ENCODE measurements at regions not wholly inside any gene's neighbourhood (a gene's known extent, or its start where the extent isn't known, plus 50 kb on each side); places are given as distances from the start of the nearest gene placed in this dataset.

DNA sequence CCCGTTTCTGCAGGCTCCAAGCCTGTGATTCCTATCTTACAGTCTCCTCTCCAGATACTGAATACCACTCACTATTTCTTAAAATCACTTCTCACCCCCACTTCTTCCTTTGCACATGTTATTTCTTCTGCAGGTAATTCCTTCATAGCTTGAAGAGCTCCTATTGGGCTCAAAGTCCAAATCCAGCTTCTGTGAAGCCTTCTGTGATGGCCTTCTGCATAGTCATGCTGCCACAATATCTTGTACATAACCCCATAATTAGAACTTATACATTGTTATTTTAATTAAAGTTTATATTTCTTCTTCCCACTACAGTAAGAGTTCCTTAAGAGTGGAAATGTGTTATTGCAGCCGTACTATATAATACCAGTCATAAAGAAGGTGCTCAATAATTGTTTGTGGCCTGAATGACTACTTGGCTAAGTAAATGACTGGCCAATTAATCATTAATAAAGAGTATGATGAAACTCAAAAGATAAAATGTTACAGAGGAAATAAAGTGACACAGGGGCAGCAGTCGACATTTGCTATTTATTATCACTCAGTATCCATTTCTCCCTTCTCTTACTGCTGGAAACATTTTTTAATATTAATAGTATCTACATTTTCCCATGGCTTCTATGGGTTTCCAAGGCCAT, 886.6 kb downstream of the TTLL7 start:
- H3K9me3 ChIP-seq (ENCODE audit: control insufficient read depth, low read depth, low read length), result no peaks in the 10 kb centered on the region

DNA sequence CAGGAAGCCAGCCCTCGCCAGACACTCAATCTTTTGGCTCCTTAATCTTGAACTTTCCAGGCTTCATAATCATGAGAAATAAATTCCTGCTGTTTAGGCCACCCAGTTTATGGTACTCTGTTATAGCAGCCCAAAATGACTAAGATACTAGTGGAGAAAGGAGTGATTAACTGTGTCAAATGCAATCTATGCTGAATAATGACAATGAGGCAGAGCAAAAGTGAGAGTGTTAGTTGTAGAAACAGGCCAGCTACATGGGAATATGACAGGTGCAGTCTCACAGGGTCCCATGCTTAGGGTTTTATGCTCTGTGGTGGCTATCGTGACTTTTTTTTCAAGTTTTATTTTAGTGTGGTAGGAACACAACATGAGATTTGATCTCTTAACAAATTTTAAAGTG, 888.8 kb downstream of the TTLL7 start:
- no peak overlapping the region for H3K9ac ChIP-seq (ENCODE audit: low read length)

More for the DNA sequence above, 886.6 kb downstream of the TTLL7 start:
- no peak overlapping the region for H3K27ac ChIP-seq (ENCODE audit: low read length)
- no peak overlapping the region for H3K9ac ChIP-seq (ENCODE audit: low read length)
- H3K4me1 ChIP-seq (ENCODE audit: control insufficient read depth, low read depth, low read length), result no peaks in the 10 kb centered on the region
- no peak overlapping the region for H3K4me3 ChIP-seq (ENCODE audit: low read length)
- H3K36me3 ChIP-seq (ENCODE audit: control insufficient read depth, low read depth, low read length), result no peaks in the 10 kb centered on the region
- H3K27me3 ChIP-seq (ENCODE audit: control insufficient read depth, insufficient read depth, low read length), result no peaks in the 10 kb centered on the region

DNA sequence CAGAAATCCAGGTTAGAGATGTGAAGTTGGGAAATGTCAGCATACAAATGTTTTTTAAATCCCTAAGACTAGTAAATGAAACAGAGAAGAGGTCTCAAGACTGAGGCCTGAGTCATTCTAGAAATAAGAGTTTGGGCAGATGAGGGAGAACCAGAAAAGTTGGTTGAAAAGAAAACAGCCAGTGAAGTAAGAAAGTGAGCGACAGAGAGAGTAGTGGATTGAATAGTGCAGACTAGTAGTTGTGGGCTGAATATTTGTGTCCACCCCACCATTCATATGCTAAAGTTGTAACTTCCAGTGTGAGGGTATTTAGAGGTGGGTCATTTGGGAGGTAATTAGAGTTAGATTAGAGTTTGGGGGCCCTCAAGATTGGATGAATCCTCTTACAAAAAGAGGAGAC, 889.2 kb downstream of the TTLL7 start:
- H3K36me3 ChIP-seq (ENCODE audit: control insufficient read depth, low read depth, low read length), result no peaks in the 10 kb centered on the region

More for the DNA sequence above, 888.8 kb downstream of the TTLL7 start:
- H3K27me3 ChIP-seq (ENCODE audit: control insufficient read depth, insufficient read depth, low read length), result no peaks in the 10 kb centered on the region
- H3K36me3 ChIP-seq (ENCODE audit: control insufficient read depth, low read depth, low read length), result no peaks in the 10 kb centered on the region
- no peaks in the 10 kb centered on the region for H3K4me1 ChIP-seq (ENCODE audit: control insufficient read depth, low read depth, low read length)
- H3K9me3 ChIP-seq (ENCODE audit: control insufficient read depth, low read depth, low read length), result no peaks in the 10 kb centered on the region
- H3K27ac ChIP-seq (ENCODE audit: low read length), result no peak overlapping the region
- H3K4me3 ChIP-seq (ENCODE audit: low read length), result no peak overlapping the region

DNA sequence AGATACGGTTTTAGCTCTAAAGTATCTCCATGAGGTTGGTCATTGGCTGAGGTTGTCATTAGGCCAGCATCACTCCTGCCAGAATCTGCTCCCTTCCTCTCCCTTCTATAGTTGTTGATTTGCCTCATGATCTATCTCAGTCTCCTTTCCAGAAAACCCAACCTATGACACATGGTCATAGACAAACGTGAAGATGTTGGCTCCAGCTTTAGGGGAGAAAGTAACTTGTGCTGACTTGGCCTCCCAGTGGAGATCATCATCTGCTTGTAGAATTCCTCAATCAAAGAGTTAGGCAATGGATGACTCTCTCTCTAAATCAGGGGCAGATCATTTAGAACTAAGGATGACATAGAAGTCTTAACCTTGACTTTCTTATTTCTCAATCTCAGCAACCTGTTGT, 894.4 kb downstream of the TTLL7 start:
- Histone ChIP-seq H3K27me3 (ENCODE audit: control insufficient read depth, insufficient read depth, low read length) (no peaks in the 10 kb centered on the region), H3K4me1 (ENCODE audit: control insufficient read depth, low read depth, low read length) (peaks cover 8% of the 10 kb centered on the region), H3K27ac (ENCODE audit: low read length) (no peak overlapping the region), H3K9ac (ENCODE audit: low read length) (no peak overlapping the region), H3K4me3 (ENCODE audit: low read length) (no peak overlapping the region), H3K36me3 (ENCODE audit: control insufficient read depth, low read depth, low read length) (no peaks in the 10 kb centered on the region), H3K9me3 (ENCODE audit: control insufficient read depth, low read depth, low read length) (no peaks in the 10 kb centered on the region)

More for the DNA sequence above, 889.2 kb downstream of the TTLL7 start:
- Histone ChIP-seq H3K9me3 (ENCODE audit: control insufficient read depth, low read depth, low read length) (no peaks in the 10 kb centered on the region), H3K4me3 (ENCODE audit: low read length) (no peak overlapping the region), H3K27ac (ENCODE audit: low read length) (no peak overlapping the region), H3K27me3 (ENCODE audit: control insufficient read depth, insufficient read depth, low read length) (no peaks in the 10 kb centered on the region), H3K4me1 (ENCODE audit: control insufficient read depth, low read depth, low read length) (no peaks in the 10 kb centered on the region), H3K9ac (ENCODE audit: low read length) (no peak overlapping the region)

DNA sequence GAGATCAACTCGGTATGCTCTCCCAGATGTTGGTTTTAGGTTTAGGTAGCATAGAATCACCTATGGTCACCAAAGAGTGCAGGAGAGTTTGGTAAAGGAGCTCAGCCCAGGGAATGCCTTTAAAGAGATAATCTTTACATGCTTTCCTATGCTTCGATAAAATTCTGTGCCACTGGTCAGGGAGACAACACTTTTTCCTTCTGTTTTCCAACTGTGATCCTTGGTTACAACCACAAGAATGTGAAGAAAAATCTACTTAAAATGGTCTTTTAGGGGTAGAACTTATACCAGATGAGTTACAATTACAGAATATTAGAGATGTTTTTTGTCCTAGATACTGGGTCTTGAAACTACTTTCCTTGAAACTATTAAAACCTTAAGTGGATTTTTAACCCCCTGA, 895.6 kb downstream of the TTLL7 start:
- no peaks in the 10 kb centered on the region for H3K27me3 ChIP-seq (ENCODE audit: control insufficient read depth, insufficient read depth, low read length)
- no peak overlapping the region for H3K4me3 ChIP-seq (ENCODE audit: low read length)
- H3K36me3 ChIP-seq (ENCODE audit: control insufficient read depth, low read depth, low read length), result no peaks in the 10 kb centered on the region
- peaks cover 8% of the 10 kb centered on the region for H3K4me1 ChIP-seq (ENCODE audit: control insufficient read depth, low read depth, low read length)
- H3K9me3 ChIP-seq (ENCODE audit: control insufficient read depth, low read depth, low read length), result no peaks in the 10 kb centered on the region
- H3K27ac ChIP-seq (ENCODE audit: low read length), result no peak overlapping the region
- no peak overlapping the region for H3K9ac ChIP-seq (ENCODE audit: low read length)

DNA sequence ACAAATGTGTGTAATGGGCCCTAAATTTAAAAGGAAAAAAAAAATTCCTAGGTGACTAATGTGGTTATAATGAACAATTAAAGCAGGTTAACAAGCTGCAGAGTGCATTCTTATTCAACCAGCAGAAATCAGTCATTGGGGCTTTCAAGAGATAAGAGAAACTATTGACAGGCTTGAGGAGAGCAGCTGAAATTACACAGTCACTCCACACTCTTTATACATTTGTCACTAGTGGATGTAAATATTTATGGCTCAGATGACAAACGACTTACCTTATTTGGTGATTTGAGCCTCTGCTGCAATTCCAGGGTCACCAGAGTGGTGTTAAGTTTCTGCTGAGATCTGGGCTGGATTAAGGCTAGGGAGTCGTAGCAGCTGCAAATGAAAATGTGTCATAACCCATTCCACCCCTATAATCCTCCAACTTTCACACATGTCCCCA, 896.3 kb downstream of the TTLL7 start:
- no peak overlapping the region for H3K4me3 ChIP-seq (ENCODE audit: low read length)
- H3K27ac ChIP-seq (ENCODE audit: low read length), result no peak overlapping the region
- no peaks in the 10 kb centered on the region for H3K27me3 ChIP-seq (ENCODE audit: control insufficient read depth, insufficient read depth, low read length)
- H3K9ac ChIP-seq (ENCODE audit: low read length), result no peak overlapping the region
- peaks cover 8% of the 10 kb centered on the region for H3K4me1 ChIP-seq (ENCODE audit: control insufficient read depth, low read depth, low read length)
- H3K36me3 ChIP-seq (ENCODE audit: control insufficient read depth, low read depth, low read length), result no peaks in the 10 kb centered on the region
- H3K9me3 ChIP-seq (ENCODE audit: control insufficient read depth, low read depth, low read length), result no peaks in the 10 kb centered on the region

DNA sequence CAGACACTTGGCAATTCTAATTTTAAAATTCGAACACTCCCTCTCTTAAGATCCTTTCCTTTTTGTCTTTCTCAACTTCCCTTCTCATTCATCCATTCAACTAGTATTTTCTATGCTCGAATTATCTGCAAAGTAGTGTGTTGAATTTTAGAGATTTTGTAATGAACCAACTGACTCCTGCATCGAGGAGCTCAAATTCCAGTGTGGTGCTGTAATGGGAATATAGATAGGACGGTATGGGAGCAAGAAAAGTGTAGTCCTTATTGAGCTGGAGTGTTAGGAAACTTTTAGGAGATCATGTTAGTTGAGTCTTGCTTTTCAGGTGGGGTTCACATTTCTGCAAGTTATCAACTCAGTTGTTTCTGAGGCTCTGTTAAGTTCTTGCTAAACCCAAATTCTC, 897.5 kb downstream of the TTLL7 start:
- H3K27ac ChIP-seq (ENCODE audit: low read length), result no peak overlapping the region
- no peaks in the 10 kb centered on the region for H3K36me3 ChIP-seq (ENCODE audit: control insufficient read depth, low read depth, low read length)
- H3K9me3 ChIP-seq (ENCODE audit: control insufficient read depth, low read depth, low read length), result no peaks in the 10 kb centered on the region
- no peaks in the 10 kb centered on the region for H3K27me3 ChIP-seq (ENCODE audit: control insufficient read depth, insufficient read depth, low read length)
- no peak overlapping the region for H3K9ac ChIP-seq (ENCODE audit: low read length)
- H3K4me1 ChIP-seq (ENCODE audit: control insufficient read depth, low read depth, low read length), result peaks cover 8% of the 10 kb centered on the region
- no peak overlapping the region for H3K4me3 ChIP-seq (ENCODE audit: low read length)

DNA sequence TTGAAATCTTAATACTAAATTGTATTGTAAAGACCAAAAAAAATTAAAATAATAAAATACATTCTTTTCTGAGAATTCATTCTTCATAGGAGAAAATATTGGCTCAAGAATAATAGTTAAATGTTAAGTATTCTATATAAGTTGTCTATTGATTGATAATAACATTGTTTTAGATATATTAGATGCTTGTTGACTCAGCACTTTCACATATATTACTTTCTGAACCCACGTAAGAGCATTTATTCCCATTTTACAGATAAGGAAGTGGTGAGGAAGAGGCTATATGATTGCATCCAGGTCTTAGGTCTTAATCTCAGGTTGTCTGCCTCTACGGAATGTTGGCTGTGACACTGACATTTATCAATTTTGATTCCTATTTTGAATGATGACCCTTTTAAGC, 898.8 kb downstream of the TTLL7 start:
- H3K9me3 ChIP-seq (ENCODE audit: control insufficient read depth, low read depth, low read length), result no peaks in the 10 kb centered on the region

DNA sequence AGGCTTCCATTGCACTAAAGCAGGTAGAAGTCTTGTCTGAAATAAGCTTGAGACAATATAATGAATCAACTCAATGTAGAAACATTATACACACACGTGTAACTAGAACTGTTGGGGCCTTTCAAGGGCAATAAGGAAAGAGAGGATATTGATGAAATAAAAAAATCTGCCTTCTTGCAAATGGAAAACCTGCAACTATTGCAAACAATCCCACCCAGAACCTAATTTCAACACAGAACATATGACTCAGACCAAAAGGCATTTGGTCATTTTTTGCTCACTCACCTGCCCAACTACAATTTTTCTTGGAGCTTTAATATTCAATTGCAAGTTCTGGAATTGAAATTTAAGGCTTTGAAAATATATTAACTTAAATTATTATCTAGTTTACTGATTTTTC, 900.1 kb downstream of the TTLL7 start:
- Histone ChIP-seq H3K36me3 (ENCODE audit: control insufficient read depth, low read depth, low read length) (no peaks in the 10 kb centered on the region), H3K27ac (ENCODE audit: low read length) (no peak overlapping the region), H3K9me3 (ENCODE audit: control insufficient read depth, low read depth, low read length) (no peaks in the 10 kb centered on the region), H3K4me1 (ENCODE audit: control insufficient read depth, low read depth, low read length) (peaks cover 8% of the 10 kb centered on the region), H3K9ac (ENCODE audit: low read length) (no peak overlapping the region), H3K4me3 (ENCODE audit: low read length) (no peak overlapping the region), H3K27me3 (ENCODE audit: control insufficient read depth, insufficient read depth, low read length) (no peaks in the 10 kb centered on the region)

More for the DNA sequence above, 898.8 kb downstream of the TTLL7 start:
- no peak overlapping the region for H3K27ac ChIP-seq (ENCODE audit: low read length)
- no peaks in the 10 kb centered on the region for H3K27me3 ChIP-seq (ENCODE audit: control insufficient read depth, insufficient read depth, low read length)
- H3K9ac ChIP-seq (ENCODE audit: low read length), result no peak overlapping the region
- no peak overlapping the region for H3K4me3 ChIP-seq (ENCODE audit: low read length)
- H3K36me3 ChIP-seq (ENCODE audit: control insufficient read depth, low read depth, low read length), result no peaks in the 10 kb centered on the region
- H3K4me1 ChIP-seq (ENCODE audit: control insufficient read depth, low read depth, low read length), result peaks cover 8% of the 10 kb centered on the region

DNA sequence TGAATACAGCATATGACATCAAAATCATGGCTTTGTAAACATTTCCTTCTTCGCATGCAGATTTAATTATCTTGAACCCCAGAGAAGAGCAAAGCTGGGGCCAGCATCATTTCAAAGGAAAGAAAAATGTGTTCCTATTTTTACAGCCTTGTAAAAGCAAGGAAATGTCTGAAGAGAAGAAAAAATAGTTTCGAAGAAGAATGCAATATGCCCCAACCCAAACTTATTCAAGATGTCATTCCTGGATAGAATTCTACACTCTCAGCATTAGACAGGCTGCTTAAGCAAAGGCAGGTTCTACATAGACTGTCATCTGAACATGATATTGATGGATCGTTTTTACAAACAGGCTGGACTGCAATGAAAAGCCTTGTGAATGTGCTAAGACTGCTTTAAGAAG, 900.8 kb downstream of the TTLL7 start:
- H3K27ac ChIP-seq (ENCODE audit: low read length), result no peak overlapping the region
- no peak overlapping the region for H3K9ac ChIP-seq (ENCODE audit: low read length)
- no peaks in the 10 kb centered on the region for H3K9me3 ChIP-seq (ENCODE audit: control insufficient read depth, low read depth, low read length)
- no peak overlapping the region for H3K4me3 ChIP-seq (ENCODE audit: low read length)
- H3K4me1 ChIP-seq (ENCODE audit: control insufficient read depth, low read depth, low read length), result peaks cover 8% of the 10 kb centered on the region
- H3K36me3 ChIP-seq (ENCODE audit: control insufficient read depth, low read depth, low read length), result no peaks in the 10 kb centered on the region
- H3K27me3 ChIP-seq (ENCODE audit: control insufficient read depth, insufficient read depth, low read length), result no peaks in the 10 kb centered on the region

DNA sequence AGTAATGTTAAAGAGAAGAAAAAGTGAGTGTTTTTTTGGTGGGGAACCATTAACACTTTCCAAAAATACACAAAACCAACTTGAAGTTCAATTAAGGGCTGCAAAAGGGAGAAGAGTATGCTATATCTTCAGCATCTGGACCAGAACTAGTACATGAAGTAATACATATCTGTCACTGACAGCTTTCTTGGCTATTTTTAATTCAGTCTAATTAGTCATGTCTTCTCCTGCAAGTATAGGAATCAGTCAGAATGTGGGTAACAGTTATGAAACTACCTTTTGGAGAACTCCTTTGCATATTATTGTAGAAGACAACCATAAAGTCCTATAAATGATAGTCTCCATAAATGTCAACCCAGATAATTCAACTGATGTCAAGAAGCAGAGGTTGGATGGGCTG, 901.2 kb downstream of the TTLL7 start:
- no peak overlapping the region for H3K27ac ChIP-seq (ENCODE audit: low read length)
- H3K4me3 ChIP-seq (ENCODE audit: low read length), result no peak overlapping the region
- H3K36me3 ChIP-seq (ENCODE audit: control insufficient read depth, low read depth, low read length), result no peaks in the 10 kb centered on the region
- peaks cover 4% of the 10 kb centered on the region for H3K4me1 ChIP-seq (ENCODE audit: control insufficient read depth, low read depth, low read length)
- H3K9ac ChIP-seq (ENCODE audit: low read length), result no peak overlapping the region
- H3K27me3 ChIP-seq (ENCODE audit: control insufficient read depth, insufficient read depth, low read length), result no peaks in the 10 kb centered on the region
- H3K9me3 ChIP-seq (ENCODE audit: control insufficient read depth, low read depth, low read length), result no peaks in the 10 kb centered on the region

DNA sequence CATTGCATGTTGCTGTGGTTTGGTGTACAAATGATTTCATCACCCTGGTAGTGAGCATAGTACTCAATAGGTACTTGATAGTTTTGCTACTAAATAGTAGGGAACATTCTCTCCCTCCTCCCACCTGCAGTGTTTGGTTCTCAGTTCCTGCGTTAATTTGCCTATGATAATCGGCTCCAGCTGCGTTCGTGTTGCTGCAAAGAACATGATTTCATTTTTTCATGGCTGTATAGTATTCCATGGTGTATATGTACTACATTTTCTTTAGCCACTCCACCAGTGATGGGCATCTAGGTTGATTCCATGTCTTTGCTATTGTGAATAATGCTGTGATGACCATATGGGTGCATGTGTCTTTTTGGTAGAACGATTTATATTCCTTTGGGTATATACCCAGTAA, 903.4 kb downstream of the TTLL7 start:
- Histone ChIP-seq H3K27ac (ENCODE audit: low read length) (no peak overlapping the region), H3K36me3 (ENCODE audit: control insufficient read depth, low read depth, low read length) (no peaks in the 10 kb centered on the region), H3K27me3 (ENCODE audit: control insufficient read depth, insufficient read depth, low read length) (no peaks in the 10 kb centered on the region), H3K4me1 (ENCODE audit: control insufficient read depth, low read depth, low read length) (no peaks in the 10 kb centered on the region), H3K9ac (ENCODE audit: low read length) (no peak overlapping the region), H3K4me3 (ENCODE audit: low read length) (no peak overlapping the region), H3K9me3 (ENCODE audit: control insufficient read depth, low read depth, low read length) (no peaks in the 10 kb centered on the region)
